NCI-H146 treated with DMSO at 0.1 percent for 48 hours (cell line): ENCODE measurements at regions not wholly inside any gene's neighbourhood (a gene's known extent, or its start where the extent isn't known, plus 50 kb on each side); places are given as distances from the start of the nearest gene placed in this dataset.

ENCODE experiments used
- DNase-seq: peaks from one replicate; lab custom pipeline; 2025; ENCODE audit not compliant: unreplicated experiment; lab: John Stamatoyannopoulos, UW

- no peak for DNase-seq
Measured at GRCh38 chr13:44320611-44321010, 53.0 kb upstream of the SERP2 start.

- no peak for DNase-seq
Measured at GRCh38 chr13:44321961-44322360, 51.7 kb upstream of the SERP2 start.

- no peak for DNase-seq
Measured at GRCh38 chr13:44322928-44323327, 50.7 kb upstream of the SERP2 start.

GRCh38 chr13:44323754-44324153 is 49.9 kb upstream of the SERP2 start:
- no peak for DNase-seq
